T47D (cell line): ENCODE measurements at regions not wholly inside any gene's neighbourhood (a gene's known extent, or its start where the extent isn't known, plus 50 kb on each side); places are given as distances from the start of the nearest gene placed in this dataset.

ENCODE experiments used
- DNase-seq, 2 experiments: peaks; one replicate each; pipeline versions ENCODE4 v3.0.0 to v3.0.0-alpha.2; 2011 to 2012; ENCODE audit warnings: low read depth in 1 of 2, low spot score in 1 of 2
- JUND ChIP-seq: IDR thresholded peaks from 2 replicates; pipeline ENCODE4 v1.6.1; 2012; ENCODE audit warnings: low read depth
- in situ Hi-C: cut with HindIII; loops from 2 replicates; pipeline ENCODE4 v1.10.0; 2016; ENCODE audit warnings: low sequenced_read_pairs, low pct_unique_long_range_greater_than_20kb

DNA sequence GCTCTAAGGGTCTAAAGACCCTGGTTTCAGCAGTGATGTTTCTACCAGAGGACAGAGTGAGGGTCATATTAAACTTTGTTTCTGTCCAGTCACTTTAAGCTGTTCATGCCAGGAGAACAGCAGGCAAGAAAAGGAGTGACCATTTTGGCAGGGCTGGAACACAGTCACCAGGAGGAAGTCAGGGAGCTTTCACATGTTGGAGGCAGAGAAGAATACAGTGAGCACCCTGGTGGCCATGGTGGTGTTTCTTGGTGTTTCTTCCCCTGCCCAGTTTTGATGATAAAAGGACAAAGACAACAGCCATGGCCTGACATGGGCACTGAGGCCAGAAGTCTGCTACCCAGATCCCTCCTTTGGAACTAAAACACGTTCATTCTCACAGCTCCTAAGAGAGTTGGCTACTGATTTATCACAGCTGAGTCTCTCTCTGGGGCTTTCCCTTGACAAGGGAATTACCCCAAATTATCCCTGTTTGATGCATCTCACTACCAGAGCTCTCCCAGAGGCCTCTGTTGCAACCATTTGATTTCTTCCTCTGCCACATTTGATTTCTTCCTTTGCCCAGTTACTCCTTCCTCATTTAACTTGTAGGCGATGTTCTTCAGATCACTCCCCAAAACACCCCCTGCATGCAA is 106.4 kb upstream of the NWD2 start:
- DNase-seq: no peak
- TF ChIP-seq JUND: no peak
- in situ Hi-C loops: no loop called here

- in situ Hi-C loops: no loop called here
- TF ChIP-seq JUND: no peak
- DNase-seq: no peak
Observed at GRCh38 chr4:37138789-37139188, 105.8 kb upstream of the NWD2 start.

DNA sequence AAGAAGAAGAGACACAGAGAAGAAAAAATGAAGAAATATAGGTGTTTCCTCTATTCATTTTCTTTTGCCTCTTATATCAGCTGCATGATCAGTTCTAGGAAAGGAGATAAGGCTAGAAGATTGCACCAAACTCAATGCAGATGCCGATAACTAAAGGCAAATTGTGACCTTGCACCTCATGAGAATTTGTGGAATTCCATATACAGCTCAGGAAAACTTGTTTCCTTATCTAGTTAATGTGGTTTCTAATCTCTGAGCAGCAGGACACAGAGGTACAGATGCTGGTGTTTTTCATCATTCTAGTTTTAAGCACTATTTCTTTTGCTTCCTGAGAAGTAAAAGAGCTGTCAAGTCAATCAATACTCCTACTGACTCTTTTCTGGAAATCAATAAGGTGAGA is 104.6 kb upstream of the NWD2 start:
- in situ Hi-C loops: no loop called here
- DNase-seq: no peak
- no peak for TF ChIP-seq JUND

DNA sequence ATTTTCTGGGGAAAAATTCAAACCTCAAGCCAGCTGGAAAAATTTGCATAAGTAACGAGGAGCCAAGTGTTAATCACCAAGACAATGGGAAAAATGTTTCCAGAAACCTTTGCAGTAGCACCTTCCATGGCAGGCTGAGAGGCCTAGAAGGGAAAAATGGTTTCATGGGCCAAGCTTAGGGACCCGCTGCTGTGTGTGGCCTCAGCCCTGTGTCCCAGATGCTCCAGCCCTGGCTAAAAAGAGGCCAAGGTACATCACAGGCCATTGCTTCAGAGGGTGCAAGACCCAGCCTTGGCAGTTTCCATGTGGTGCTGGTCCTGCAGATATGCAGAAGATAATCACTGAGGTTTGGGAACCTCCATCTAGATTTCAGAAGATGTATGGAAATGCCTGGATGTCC is 98.3 kb upstream of the NWD2 start:
- in situ Hi-C loops: no loop called here
- no peak for TF ChIP-seq JUND
- DNase-seq: no peak

DNA sequence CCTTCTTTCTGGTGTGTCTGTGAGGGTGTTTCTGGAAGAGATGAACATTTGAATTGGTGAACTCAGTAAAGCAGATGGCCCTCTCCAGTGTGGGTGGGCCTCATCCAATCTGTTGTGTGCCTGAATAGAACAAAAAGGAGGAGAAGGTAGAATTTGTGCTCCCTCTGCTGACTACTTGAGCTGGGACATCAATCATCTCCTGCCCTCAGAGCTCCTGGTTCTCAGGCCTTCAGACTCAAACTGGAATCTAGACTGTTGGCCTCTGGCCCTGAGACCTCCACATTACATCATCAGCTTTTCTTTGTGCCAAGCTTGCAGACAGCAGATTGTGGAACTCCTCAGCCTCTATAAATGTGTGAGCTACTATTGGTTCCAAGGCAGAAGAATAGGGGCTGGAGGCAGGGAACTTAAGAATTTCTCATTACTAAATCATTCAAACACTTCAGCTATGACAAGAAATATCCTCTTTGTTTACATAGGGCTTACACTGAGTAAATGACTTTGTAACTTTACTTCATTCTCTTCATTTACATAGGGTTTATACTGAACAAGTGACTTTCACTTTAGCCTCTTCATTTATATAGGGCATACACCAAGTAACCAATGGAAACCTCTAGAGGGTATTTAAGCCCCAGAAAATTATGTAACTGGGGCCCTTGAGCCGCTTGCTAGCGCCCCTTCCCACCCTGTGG is 86.9 kb upstream of the NWD2 start:
- no peak for TF ChIP-seq JUND
- peak in 1 of 2 experiments; percentile 32 for DNase-seq
- in situ Hi-C loops: no loop called here

- in situ Hi-C loops: no loop called here
- TF ChIP-seq JUND: no peak
- no peak for DNase-seq
Observed at GRCh38 chr4:37160653-37161052, 83.9 kb upstream of the NWD2 start.

DNA sequence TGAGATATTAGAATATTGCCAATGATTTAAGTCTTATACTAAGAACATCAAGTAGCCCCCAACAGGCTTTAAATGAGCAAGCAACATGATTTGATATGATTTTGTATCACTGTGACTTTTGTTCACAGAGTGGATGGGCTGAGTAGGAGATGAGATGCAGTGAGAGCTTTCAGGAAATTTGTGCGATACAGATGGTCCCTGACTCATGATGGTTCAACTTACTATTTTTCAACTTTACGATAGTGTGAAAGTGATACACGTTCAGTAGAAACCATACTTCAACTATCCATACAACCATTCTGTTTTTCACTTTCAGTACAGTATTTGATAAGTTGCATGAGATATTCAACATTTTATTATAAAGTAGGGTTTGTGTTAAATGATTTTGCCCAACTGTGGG is 78.7 kb upstream of the NWD2 start:
- TF ChIP-seq JUND: no peak
- in situ Hi-C loops: no loop called here
- no peak for DNase-seq

- in situ Hi-C loops: no loop called here
- DNase-seq: no peak
- no peak for TF ChIP-seq JUND
Observed at GRCh38 chr4:37169956-37170355, 74.6 kb upstream of the NWD2 start.

DNA sequence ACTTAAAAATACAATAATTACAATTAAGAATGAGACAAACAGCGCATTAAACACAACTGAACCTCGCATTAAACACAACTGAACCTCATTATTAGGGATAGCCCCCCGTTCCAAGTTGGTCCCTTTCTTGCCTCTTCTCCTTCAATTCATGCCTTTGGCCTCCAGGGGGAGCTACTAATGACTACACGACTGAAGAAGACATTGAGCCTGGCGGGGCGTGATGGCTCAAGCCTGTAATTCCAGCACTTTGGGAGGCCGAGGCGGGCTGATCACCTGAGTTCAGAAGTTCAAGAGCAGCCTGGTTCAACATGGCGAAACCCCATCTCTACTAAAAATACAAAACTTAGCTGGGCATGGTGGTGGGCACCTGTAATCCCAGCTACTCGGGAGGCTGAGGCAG is 56.4 kb upstream of the NWD2 start:
- DNase-seq: no peak
- no peak for TF ChIP-seq JUND
- in situ Hi-C loops: no loop called here
